CD14-positive monocyte (primary cell): ENCODE measurements at regions not wholly inside any gene's neighbourhood (a gene's known extent, or its start where the extent isn't known, plus 50 kb on each side); places are given as distances from the start of the nearest gene placed in this dataset.

ENCODE experiments used
- DNase-seq, 3 donors: peaks; one replicate each; pipeline ENCODE4 v3.0.0-alpha.2; 2011 to 2022
- H2AFZ ChIP-seq: 2 replicates; pipeline ENCODE4 v1.6.0; 2012; ENCODE audit warnings: mild to moderate bottlenecking, low read depth, low read length, inconsistent platforms; ENCODE audit not compliant: insufficient read depth, poor library complexity, severe bottlenecking
- H3K27ac ChIP-seq, 2 donors: 1 replicate in 1 of 2; 2 replicates in 1 of 2; pipeline ENCODE4 v1.5.1; 2012 to 2013; ENCODE audit warnings: low read length in 2 of 2, control low read depth in 1 of 2, inconsistent platforms in 1 of 2, low read depth in 1 of 2, mild to moderate bottlenecking in 1 of 2
- H3K27me3 ChIP-seq, 2 donors: one replicate each; pipeline versions ENCODE4 v1.6.0 to v1.6.1; 2011 to 2013; ENCODE audit warnings: low read length in 2 of 2; ENCODE audit not compliant: control insufficient read depth in 2 of 2, insufficient read depth in 2 of 2
- H3K36me3 ChIP-seq, 2 donors: replicated peaks in 1 of 2; 1 replicate in 1 of 2; 2 replicates in 1 of 2; pipeline versions ENCODE4 v1.5.1 to v1.6.1; 2012 to 2013; ENCODE audit warnings: low read length in 2 of 2, control low read depth in 1 of 2, inconsistent platforms in 1 of 2, mild to moderate bottlenecking in 1 of 2; ENCODE audit not compliant: insufficient read depth in 2 of 2, control insufficient read depth in 1 of 2
- H3K4me1 ChIP-seq, 2 donors: 1 replicate in 1 of 2; 2 replicates in 1 of 2; pipeline versions ENCODE4 v1.5.1 to v1.6.1; 2012 to 2013; ENCODE audit warnings: low read length in 2 of 2, control low read depth in 1 of 2, inconsistent platforms in 1 of 2, mild to moderate bottlenecking in 1 of 2, moderate library complexity in 1 of 2; ENCODE audit not compliant: insufficient read depth in 2 of 2, control insufficient read depth in 1 of 2
- H3K4me2 ChIP-seq: replicated peaks from 2 replicates; pipeline ENCODE3; 2012; ENCODE audit warnings: low read length, moderate library complexity, mild to moderate bottlenecking; ENCODE audit not compliant: poor library complexity, severe bottlenecking; ENCODE audit errors: extremely low read depth
- H3K4me3 ChIP-seq, 3 experiments: fragments of 200-600 bp in 1 of 3; sonication (generic) in 1 of 3; replicated peaks in 1 of 3; 1 replicate in 2 of 3; 2 replicates in 1 of 3; pipeline ENCODE4 v1.5.1; 2011 to 2013; ENCODE audit warnings: low read length in 3 of 3, mild to moderate bottlenecking in 3 of 3, control low read depth in 2 of 3, low read depth in 2 of 3, inconsistent platforms in 1 of 3, moderate library complexity in 1 of 3
- H3K79me2 ChIP-seq: 2 replicates; pipeline ENCODE4 v1.6.0; 2012; ENCODE audit warnings: mild to moderate bottlenecking, control low read depth, inconsistent platforms, low read length, moderate library complexity; ENCODE audit not compliant: insufficient read depth
- H3K9ac ChIP-seq: 2 replicates; pipeline ENCODE4 v1.6.0; 2017; ENCODE audit warnings: low read length, mild to moderate bottlenecking; ENCODE audit not compliant: insufficient read depth, poor library complexity, severe bottlenecking
- H3K9me3 ChIP-seq, 2 donors: replicated peaks in 1 of 2; 1 replicate in 1 of 2; 2 replicates in 1 of 2; pipeline versions ENCODE4 v1.5.1 to v1.6.1; 2012 to 2013; ENCODE audit warnings: low read length in 2 of 2, control low read depth in 1 of 2; ENCODE audit not compliant: control insufficient read depth in 1 of 2, insufficient read depth in 1 of 2
- H4K20me1 ChIP-seq: 2 replicates; pipeline ENCODE4 v1.6.0; 2012; ENCODE audit warnings: mild to moderate bottlenecking, low read length, control low read depth, moderate library complexity; ENCODE audit not compliant: insufficient read depth
- H3K27ac Mint-ChIP-seq, 7 donors: one replicate each; pipeline ENCODE4 v1.8.0; 2020; ENCODE audit warnings: mild to moderate bottlenecking in 7 of 7, mixed read lengths in 7 of 7, moderate library complexity in 6 of 7, inconsistent platforms in 2 of 7
- H3K27me3 Mint-ChIP-seq, 3 donors: one replicate each; pipeline ENCODE4 v1.8.0; 2021 to 2022; ENCODE audit warnings: low read depth in 3 of 3, mild to moderate bottlenecking in 3 of 3, mixed read lengths in 3 of 3, moderate library complexity in 3 of 3, inconsistent platforms in 1 of 3
- H3K36me3 Mint-ChIP-seq, 2 donors: one replicate each; pipeline ENCODE4 v1.8.0; 2020; ENCODE audit warnings: mixed read lengths in 2 of 2, inconsistent platforms in 1 of 2, mild to moderate bottlenecking in 1 of 2
- H3K4me1 Mint-ChIP-seq: one replicate; pipeline ENCODE4 v1.8.0; 2020; ENCODE audit warnings: mild to moderate bottlenecking, mixed read lengths
- H3K4me3 Mint-ChIP-seq, 2 donors: one replicate each; pipeline ENCODE4 v1.8.0; 2020; ENCODE audit warnings: mild to moderate bottlenecking in 2 of 2, mixed read lengths in 2 of 2, moderate library complexity in 1 of 2
- H3K9me3 Mint-ChIP-seq, 7 donors: one replicate each; pipeline ENCODE4 v1.8.0; 2020 to 2022; ENCODE audit warnings: mixed read lengths in 7 of 7, mild to moderate bottlenecking in 6 of 7, moderate library complexity in 6 of 7, inconsistent platforms in 2 of 7
- WGBS: methylation state at CpG from one replicate; pipeline ENCODE4 v1.1.5; 2013; ENCODE audit warnings: missing lambda C conversion rate; ENCODE audit not compliant: insufficient coverage; 5-methylcytosine and 5-hydroxymethylcytosine counted together
- intact Hi-C, 2 donors: fragments of 100-400 bp; cut with micrococcal nuclease; formaldehyde crosslinking; loops; one replicate each; pipeline versions ENCODE4 v1.15.0 to v1.15.1; 2023
- TF ChIP-seq, protein P1 (sequence below): fragments of 200-600 bp; IDR thresholded peaks from one replicate; pipeline ENCODE4 v1.8.0; 2022; ENCODE audit warnings: antibody characterized with exemption, mild to moderate bottlenecking

DNA sequence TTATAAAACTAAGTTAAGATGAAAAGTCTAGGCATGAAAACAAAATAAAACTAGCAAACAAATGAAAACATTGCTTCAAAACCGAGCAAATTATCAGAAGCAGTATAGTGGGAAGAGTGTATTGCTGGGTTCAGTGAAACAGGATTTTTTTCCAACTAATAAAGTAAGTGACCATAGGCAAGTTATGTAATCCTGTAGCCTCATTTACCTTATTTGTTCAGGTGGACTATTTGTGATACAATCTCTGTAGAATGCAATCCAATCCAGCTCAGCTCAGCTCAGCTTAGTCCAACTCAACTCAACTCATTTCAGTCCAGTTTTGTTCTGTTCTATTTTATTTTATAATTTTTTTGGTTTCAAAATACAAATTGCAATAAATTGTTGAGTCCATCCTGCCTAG, 276.7 kb upstream of the LRIG3 start:
- no CpG with 5 or more reads among the region's 1 CpG for whole genome bisulfite sequencing
- TF ChIP-seq, protein P1, sequence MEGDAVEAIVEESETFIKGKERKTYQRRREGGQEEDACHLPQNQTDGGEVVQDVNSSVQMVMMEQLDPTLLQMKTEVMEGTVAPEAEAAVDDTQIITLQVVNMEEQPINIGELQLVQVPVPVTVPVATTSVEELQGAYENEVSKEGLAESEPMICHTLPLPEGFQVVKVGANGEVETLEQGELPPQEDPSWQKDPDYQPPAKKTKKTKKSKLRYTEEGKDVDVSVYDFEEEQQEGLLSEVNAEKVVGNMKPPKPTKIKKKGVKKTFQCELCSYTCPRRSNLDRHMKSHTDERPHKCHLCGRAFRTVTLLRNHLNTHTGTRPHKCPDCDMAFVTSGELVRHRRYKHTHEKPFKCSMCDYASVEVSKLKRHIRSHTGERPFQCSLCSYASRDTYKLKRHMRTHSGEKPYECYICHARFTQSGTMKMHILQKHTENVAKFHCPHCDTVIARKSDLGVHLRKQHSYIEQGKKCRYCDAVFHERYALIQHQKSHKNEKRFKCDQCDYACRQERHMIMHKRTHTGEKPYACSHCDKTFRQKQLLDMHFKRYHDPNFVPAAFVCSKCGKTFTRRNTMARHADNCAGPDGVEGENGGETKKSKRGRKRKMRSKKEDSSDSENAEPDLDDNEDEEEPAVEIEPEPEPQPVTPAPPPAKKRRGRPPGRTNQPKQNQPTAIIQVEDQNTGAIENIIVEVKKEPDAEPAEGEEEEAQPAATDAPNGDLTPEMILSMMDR, result no peak
- H3K27ac Mint-ChIP-seq, result no peak overlapping the region
- H3K4me1 Mint-ChIP-seq, result no peaks in the 10 kb centered on the region
- H3K9me3 Mint-ChIP-seq, result peaks cover 0 to 12% (median 6%) of the 10 kb centered on the region in 7 donors
- H3K36me3 Mint-ChIP-seq, result no peaks in the 10 kb centered on the region
- Histone ChIP-seq H3K4me2 (no peak overlapping the region), H3K4me1 (no peaks in the 10 kb centered on the region), H3K27me3 (no peaks in the 10 kb centered on the region), H4K20me1 (no peaks in the 10 kb centered on the region), H3K9ac (no peak overlapping the region), H3K9me3 (peaks cover 0 to 3% of the 10 kb centered on the region in 2 donors), H3K79me2 (no peaks in the 10 kb centered on the region), H3K4me3 (no peak overlapping the region), H3K27ac (no peak overlapping the region), H2AFZ (no peak overlapping the region), H3K36me3 (no peaks in the 10 kb centered on the region)
- no peak for DNase-seq
- peaks cover 0 to 5% (median 0%) of the 10 kb centered on the region in 3 donors for H3K27me3 Mint-ChIP-seq
- no peak overlapping the region for H3K4me3 Mint-ChIP-seq
- intact Hi-C loops, result no loop called here

DNA sequence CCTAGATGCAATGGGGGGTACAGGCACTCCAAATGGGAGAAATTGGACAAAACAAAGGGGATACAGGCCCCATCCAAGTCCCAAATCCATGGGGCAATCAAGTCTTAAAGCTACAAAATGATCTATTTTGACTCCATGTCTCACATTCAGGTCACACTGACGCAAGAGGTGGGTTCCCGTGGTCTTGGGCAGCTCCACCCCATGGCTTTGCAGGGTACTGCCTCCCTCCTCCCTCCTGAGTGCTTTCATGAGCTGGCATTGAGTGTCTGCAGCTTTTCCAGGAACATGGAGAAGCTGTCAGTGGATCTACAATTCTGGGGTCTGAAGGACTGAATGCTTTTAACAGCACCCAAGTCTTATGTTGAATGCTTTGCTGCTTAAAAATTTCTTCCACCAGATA, 274.5 kb upstream of the LRIG3 start:
- H3K4me3 Mint-ChIP-seq, result no peak overlapping the region
- Histone ChIP-seq H3K36me3 (no peaks in the 10 kb centered on the region), H3K9me3 (peaks cover 0 to 3% of the 10 kb centered on the region in 2 donors), H3K27me3 (no peaks in the 10 kb centered on the region), H4K20me1 (no peaks in the 10 kb centered on the region), H3K9ac (no peak overlapping the region), H3K4me1 (no peaks in the 10 kb centered on the region), H2AFZ (no peak overlapping the region), H3K79me2 (no peaks in the 10 kb centered on the region), H3K4me2 (no peak overlapping the region), H3K27ac (no peak overlapping the region), H3K4me3 (no peak overlapping the region)
- H3K27ac Mint-ChIP-seq, result no peak overlapping the region
- no CpG with 5 or more reads among the region's 2 CpGs for WGBS
- intact Hi-C loops, result no loop called here
- H3K36me3 Mint-ChIP-seq, result no peaks in the 10 kb centered on the region
- H3K27me3 Mint-ChIP-seq, result peaks cover 0 to 5% (median 0%) of the 10 kb centered on the region in 3 donors
- no peak for DNase-seq
- TF ChIP-seq, protein P1, result no peak
- H3K9me3 Mint-ChIP-seq, result peaks cover 0 to 12% (median 6%) of the 10 kb centered on the region in 7 donors
- no peaks in the 10 kb centered on the region for H3K4me1 Mint-ChIP-seq
